ENCODE measurements at regions not wholly inside any gene's neighbourhood (a gene's known extent, or its start where the extent isn't known, plus 50 kb on each side); places are given as distances from the start of the nearest gene placed in this dataset.

DNA sequence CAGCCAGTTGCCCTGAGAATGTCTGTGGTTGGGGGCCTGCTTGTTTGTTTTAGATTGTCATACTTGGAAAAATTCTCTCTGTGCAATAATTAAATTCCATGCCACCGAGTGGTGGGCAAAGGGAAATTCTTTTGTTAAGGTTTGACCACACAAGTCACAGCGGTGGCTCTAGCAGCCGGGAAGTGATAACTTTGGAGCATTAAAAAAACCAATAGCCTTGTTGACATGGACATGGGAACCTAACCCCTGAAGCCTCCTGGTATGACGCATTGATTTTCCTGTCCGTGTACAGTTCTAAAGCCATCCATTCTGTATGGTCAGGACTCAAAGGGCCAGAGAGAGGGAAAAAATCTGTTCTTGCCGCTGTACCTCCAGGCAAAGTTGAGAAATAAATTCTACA lies 384.9 kb upstream of the ZNF507 start:
- Histone ChIP-seq H3K9me3 (ENCODE audit: low read length) (peaks cover 99% of the 10 kb centered on the region), H3K9ac (ENCODE audit: insufficient read depth, low read depth, low read length) (no peak overlapping the region), H3K79me2 (ENCODE audit: insufficient read depth, low read length) (no peaks in the 10 kb centered on the region), H4K20me1 (ENCODE audit: insufficient read depth, low read length) (no peaks in the 10 kb centered on the region), H3K36me3 (replicated peaks in 1 of 2; ENCODE audit: control insufficient read depth in 1 of 2, insufficient read depth in 2 of 2, low read length in 2 of 2) (no peaks in the 10 kb centered on the region), H2AFZ (ENCODE audit: low read length) (no peak overlapping the region), H3K27ac (ENCODE audit: extremely low read length, insufficient read depth, low read length) (no peak overlapping the region), H3K4me3 (replicated peaks in 1 of 3; ENCODE audit: insufficient read depth in 1 of 3, low read depth in 2 of 3, low read length in 3 of 3) (no peak overlapping the region), H3K4me2 (ENCODE audit: low read depth, low read length) (no peak overlapping the region), H3K27me3 (ENCODE audit: control insufficient read depth in 1 of 2, insufficient read depth in 2 of 2, low read length in 2 of 2) (no peaks in the 10 kb centered on the region), H3K4me1 (ENCODE audit: insufficient read depth, low read length) (peaks cover 71% of the 10 kb centered on the region)
- FAIRE-seq (no peak), ATAC-seq (peak; percentile 57; the same call in 2 of the 3 replicates), DNase-seq (ENCODE audit: low spot score) (peak; percentile 4)
- BruUV-seq (replicated peaks): no TSS peak
- POLR2A ChIA-PET: no interaction called here
- intact Hi-C loops (cut with micrococcal nuclease; ENCODE audit: unreplicated experiment) (no loop called here), in situ Hi-C loops (cut with HindIII; ENCODE audit: extremely low pct_ligation_motif_present, low pct_unique_long_range_greater_than_20kb) (no loop called here)
- TF ChIP-seq, protein P1, sequence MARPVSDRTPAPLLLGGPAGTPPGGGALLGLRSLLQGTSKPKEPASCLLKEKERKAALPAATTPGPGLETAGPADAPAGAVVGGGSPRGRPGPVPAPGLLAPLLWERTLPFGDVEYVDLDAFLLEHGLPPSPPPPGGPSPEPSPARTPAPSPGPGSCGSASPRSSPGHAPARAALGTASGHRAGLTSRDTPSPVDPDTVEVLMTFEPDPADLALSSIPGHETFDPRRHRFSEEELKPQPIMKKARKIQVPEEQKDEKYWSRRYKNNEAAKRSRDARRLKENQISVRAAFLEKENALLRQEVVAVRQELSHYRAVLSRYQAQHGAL (CRISPR knock-in tag; IDR thresholded peaks at IDR 0.05; ENCODE audit: not compliant biosample characterization): no peak
- TF ChIP-seq AGO2 (optimal IDR thresholded peaks at IDR 0.05; ENCODE audit: low read depth, low read length): no peak
- TF ChIP-seq ZNF468 (CRISPR knock-in tag; IDR thresholded peaks at IDR 0.05): no peak
- no peak for TF ChIP-seq ZNF839 (CRISPR knock-in tag; IDR thresholded peaks at IDR 0.05; ENCODE audit: borderline replicate concordance)
- no peak for TF ChIP-seq ZNF768 (CRISPR knock-in tag; IDR thresholded peaks at IDR 0.05)
- no peak for TF ChIP-seq NFKBIZ (CRISPR knock-in tag; IDR thresholded peaks at IDR 0.05)
- TF ChIP-seq TEAD3 (CRISPR knock-in tag; optimal IDR thresholded peaks at IDR 0.05; ENCODE audit: borderline replicate concordance): peak; percentile 18
- no peak for TF ChIP-seq ZNF446 (CRISPR knock-in tag; IDR thresholded peaks at IDR 0.05)
- TF ChIP-seq ZNF83 (CRISPR knock-in tag; IDR thresholded peaks at IDR 0.05; ENCODE audit: borderline replicate concordance): no peak
- TF ChIP-seq, protein P2, sequence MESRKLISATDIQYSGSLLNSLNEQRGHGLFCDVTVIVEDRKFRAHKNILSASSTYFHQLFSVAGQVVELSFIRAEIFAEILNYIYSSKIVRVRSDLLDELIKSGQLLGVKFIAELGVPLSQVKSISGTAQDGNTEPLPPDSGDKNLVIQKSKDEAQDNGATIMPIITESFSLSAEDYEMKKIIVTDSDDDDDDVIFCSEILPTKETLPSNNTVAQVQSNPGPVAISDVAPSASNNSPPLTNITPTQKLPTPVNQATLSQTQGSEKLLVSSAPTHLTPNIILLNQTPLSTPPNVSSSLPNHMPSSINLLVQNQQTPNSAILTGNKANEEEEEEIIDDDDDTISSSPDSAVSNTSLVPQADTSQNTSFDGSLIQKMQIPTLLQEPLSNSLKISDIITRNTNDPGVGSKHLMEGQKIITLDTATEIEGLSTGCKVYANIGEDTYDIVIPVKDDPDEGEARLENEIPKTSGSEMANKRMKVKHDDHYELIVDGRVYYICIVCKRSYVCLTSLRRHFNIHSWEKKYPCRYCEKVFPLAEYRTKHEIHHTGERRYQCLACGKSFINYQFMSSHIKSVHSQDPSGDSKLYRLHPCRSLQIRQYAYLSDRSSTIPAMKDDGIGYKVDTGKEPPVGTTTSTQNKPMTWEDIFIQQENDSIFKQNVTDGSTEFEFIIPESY (CRISPR knock-in tag; IDR thresholded peaks at IDR 0.05): no peak
- TF ChIP-seq FOXA3 (CRISPR knock-in tag; IDR thresholded peaks at IDR 0.05): 0 out of 2 replicates have a peak, but pooled peaks have one; percentile 23
- no peak for TF ChIP-seq MXI1 (IDR thresholded peaks at IDR 0.05; ENCODE audit: borderline replicate concordance, low read depth, low read length)
- TF ChIP-seq, protein P3, sequence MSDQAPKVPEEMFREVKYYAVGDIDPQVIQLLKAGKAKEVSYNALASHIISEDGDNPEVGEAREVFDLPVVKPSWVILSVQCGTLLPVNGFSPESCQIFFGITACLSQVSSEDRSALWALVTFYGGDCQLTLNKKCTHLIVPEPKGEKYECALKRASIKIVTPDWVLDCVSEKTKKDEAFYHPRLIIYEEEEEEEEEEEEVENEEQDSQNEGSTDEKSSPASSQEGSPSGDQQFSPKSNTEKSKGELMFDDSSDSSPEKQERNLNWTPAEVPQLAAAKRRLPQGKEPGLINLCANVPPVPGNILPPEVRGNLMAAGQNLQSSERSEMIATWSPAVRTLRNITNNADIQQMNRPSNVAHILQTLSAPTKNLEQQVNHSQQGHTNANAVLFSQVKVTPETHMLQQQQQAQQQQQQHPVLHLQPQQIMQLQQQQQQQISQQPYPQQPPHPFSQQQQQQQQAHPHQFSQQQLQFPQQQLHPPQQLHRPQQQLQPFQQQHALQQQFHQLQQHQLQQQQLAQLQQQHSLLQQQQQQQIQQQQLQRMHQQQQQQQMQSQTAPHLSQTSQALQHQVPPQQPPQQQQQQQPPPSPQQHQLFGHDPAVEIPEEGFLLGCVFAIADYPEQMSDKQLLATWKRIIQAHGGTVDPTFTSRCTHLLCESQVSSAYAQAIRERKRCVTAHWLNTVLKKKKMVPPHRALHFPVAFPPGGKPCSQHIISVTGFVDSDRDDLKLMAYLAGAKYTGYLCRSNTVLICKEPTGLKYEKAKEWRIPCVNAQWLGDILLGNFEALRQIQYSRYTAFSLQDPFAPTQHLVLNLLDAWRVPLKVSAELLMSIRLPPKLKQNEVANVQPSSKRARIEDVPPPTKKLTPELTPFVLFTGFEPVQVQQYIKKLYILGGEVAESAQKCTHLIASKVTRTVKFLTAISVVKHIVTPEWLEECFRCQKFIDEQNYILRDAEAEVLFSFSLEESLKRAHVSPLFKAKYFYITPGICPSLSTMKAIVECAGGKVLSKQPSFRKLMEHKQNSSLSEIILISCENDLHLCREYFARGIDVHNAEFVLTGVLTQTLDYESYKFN (CRISPR knock-in tag; conservative IDR thresholded peaks at IDR 0.05): 0 out of 2 replicates have a peak, but pooled peaks have one; percentile 20
- TF ChIP-seq ZFP36L1 (CRISPR knock-in tag; IDR thresholded peaks at IDR 0.05): no peak
- CTCF ChIA-PET (ENCODE audit: low intra/inter-chr PET ratio, low total read pairs): no interaction called here
- WGBS (ENCODE audit: low lambda C conversion rate): 50% methylated on average over 6 of the region's 6 CpGs

Data from HepG2 (cell line).